SK-N-SH treated with all-trans-retinoic acid at 6 μM for 48 hours (cell line): ENCODE measurements at regions not wholly inside any gene's neighbourhood (a gene's known extent, or its start where the extent isn't known, plus 50 kb on each side); places are given as distances from the start of the nearest gene placed in this dataset.
A peak's percentile ranks its signal among the peaks of the same experiment; 100 is the strongest.

Source experiments
- BACH2 ChIP-seq: fragments of 250-450 bp; sonication (Bioruptor Pico); IDR thresholded peaks from 2 replicates; pipeline ENCODE4 v1.9.0; 2021; ENCODE audit warnings: mild to moderate bottlenecking, borderline replicate concordance
- CSDC2 ChIP-seq: fragments of 250-450 bp; sonication (Bioruptor Pico); IDR thresholded peaks from 2 replicates; pipeline ENCODE4 v1.5.0; 2020; ENCODE audit warnings: mild to moderate bottlenecking, moderate library complexity
- ESRRG ChIP-seq: fragments of 250-450 bp; sonication (Bioruptor Pico); IDR thresholded peaks from 2 replicates; pipeline ENCODE4 v1.6.1; 2021; ENCODE audit warnings: mild to moderate bottlenecking
- RARB ChIP-seq: fragments of 250-450 bp; sonication (Bioruptor Pico); IDR thresholded peaks from 2 replicates; pipeline ENCODE4 v1.8.0; 2021; ENCODE audit warnings: mild to moderate bottlenecking, moderate library complexity
- TCF4 ChIP-seq: fragments of 250-450 bp; sonication (Bioruptor Pico); IDR thresholded peaks from 2 replicates; pipeline ENCODE4 v1.8.0; 2021; ENCODE audit warnings: mild to moderate bottlenecking, moderate library complexity, borderline replicate concordance
- ZC3H10 ChIP-seq: fragments of 250-450 bp; sonication (Bioruptor Pico); IDR thresholded peaks from 2 replicates; pipeline ENCODE4 v1.5.1; 2021; ENCODE audit warnings: mild to moderate bottlenecking, moderate library complexity
- ZFP3 ChIP-seq: fragments of 250-450 bp; sonication (Bioruptor Pico); IDR thresholded peaks from 2 replicates; pipeline ENCODE4 v1.5.0; 2020; ENCODE audit warnings: mild to moderate bottlenecking, moderate library complexity
- ZFP30 ChIP-seq: fragments of 450-650 bp; formaldehyde crosslinking; IDR thresholded peaks from 2 replicates; pipeline ENCODE4 v1.5.0; 2022; ENCODE audit warnings: mild to moderate bottlenecking, moderate library complexity
- ZNF8 ChIP-seq: fragments of 450-650 bp; formaldehyde crosslinking; IDR thresholded peaks from 2 replicates; pipeline ENCODE4 v1.5.0; 2020; ENCODE audit warnings: mild to moderate bottlenecking, moderate library complexity
- TF ChIP-seq, protein P1 (sequence below): fragments of 250-450 bp; sonication (Bioruptor Pico); IDR thresholded peaks from 2 replicates; pipeline ENCODE4 v1.8.0; 2020; ENCODE audit warnings: mild to moderate bottlenecking, moderate library complexity, borderline replicate concordance

DNA sequence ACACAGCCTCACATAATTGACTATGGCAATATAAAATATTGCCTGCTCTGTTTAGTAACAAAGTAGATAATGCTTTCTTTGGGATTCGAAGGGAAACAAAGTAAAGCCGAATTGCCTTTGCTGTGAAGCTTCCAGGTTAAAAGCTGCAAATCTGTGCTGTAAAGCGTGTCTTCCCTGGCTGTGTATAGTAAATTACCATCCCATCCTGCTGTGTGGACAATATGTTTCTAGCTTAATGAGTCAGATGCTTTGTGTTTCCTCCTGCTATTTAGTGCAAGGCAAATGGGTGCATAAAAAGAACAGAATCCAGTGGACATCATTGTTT lies 265.1 kb downstream of the SOCS6 start:
- TF ChIP-seq TCF4 (CRISPR knock-in tag) (0 out of 2 replicates have a peak, but pooled peaks have one; percentile 2), RARB (no peak), ESRRG (CRISPR knock-in tag) (no peak), ZFP3 (CRISPR knock-in tag) (no peak), ZNF8 (CRISPR knock-in tag) (no peak), BACH2 (no peak), ZFP30 (CRISPR knock-in tag) (no peak), CSDC2 (CRISPR knock-in tag) (no peak), ZC3H10 (CRISPR knock-in tag) (no peak)
- TF ChIP-seq, protein P1, sequence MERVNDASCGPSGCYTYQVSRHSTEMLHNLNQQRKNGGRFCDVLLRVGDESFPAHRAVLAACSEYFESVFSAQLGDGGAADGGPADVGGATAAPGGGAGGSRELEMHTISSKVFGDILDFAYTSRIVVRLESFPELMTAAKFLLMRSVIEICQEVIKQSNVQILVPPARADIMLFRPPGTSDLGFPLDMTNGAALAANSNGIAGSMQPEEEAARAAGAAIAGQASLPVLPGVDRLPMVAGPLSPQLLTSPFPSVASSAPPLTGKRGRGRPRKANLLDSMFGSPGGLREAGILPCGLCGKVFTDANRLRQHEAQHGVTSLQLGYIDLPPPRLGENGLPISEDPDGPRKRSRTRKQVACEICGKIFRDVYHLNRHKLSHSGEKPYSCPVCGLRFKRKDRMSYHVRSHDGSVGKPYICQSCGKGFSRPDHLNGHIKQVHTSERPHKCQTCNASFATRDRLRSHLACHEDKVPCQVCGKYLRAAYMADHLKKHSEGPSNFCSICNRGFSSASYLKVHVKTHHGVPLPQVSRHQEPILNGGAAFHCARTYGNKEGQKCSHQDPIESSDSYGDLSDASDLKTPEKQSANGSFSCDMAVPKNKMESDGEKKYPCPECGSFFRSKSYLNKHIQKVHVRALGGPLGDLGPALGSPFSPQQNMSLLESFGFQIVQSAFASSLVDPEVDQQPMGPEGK, result no peak
